Stimulated activated naive CD4-positive, alpha-beta T cell treated with Interleukin-2 at 50 U/mL for 16 hours (primary cell): ENCODE measurements at regions not wholly inside any gene's neighbourhood (a gene's known extent, or its start where the extent isn't known, plus 50 kb on each side); places are given as distances from the start of the nearest gene placed in this dataset.
"Not testable (repeated sequence)": the region's sequence is repeated elsewhere in the genome, so short reads cannot be mapped to it uniquely, and the experiment has no call there.

Source experiments
- DNase-seq: peaks from one replicate; lab custom pipeline; 2025; lab: John Stamatoyannopoulos, UW

- DNase-seq = no peak
These were observed 84.2 kb upstream of the FGGY start for GRCh38 chr1:59212706-59213105.

- no peak for DNase-seq
These were observed 82.4 kb upstream of the FGGY start for GRCh38 chr1:59214248-59215208.

GRCh38 chr1:59215766-59216291 lies 81.1 kb upstream of the FGGY start:
- no peak for DNase-seq

- DNase-seq = not testable (repeated sequence)
These were observed 79.5 kb upstream of the FGGY start for GRCh38 chr1:59217439-59217838.

GRCh38 chr1:59218521-59219236 lies 78.2 kb upstream of the FGGY start:
- DNase-seq = no peak

GRCh38 chr1:59219916-59220315 lies 77.0 kb upstream of the FGGY start:
- no peak for DNase-seq

- no peak for DNase-seq
These were observed 76.5 kb upstream of the FGGY start for GRCh38 chr1:59220356-59220755.

- no peak for DNase-seq
These were observed 73.7 kb upstream of the FGGY start for GRCh38 chr1:59223198-59223597.

- DNase-seq = no peak
These were observed 72.8 kb upstream of the FGGY start for GRCh38 chr1:59223989-59224634.

- no peak for DNase-seq
These were observed 71.1 kb upstream of the FGGY start for GRCh38 chr1:59225594-59226316.

- no peak for DNase-seq
These were observed 67.8 kb upstream of the FGGY start for GRCh38 chr1:59229138-59229537.

- no peak for DNase-seq
These were observed 66.3 kb upstream of the FGGY start for GRCh38 chr1:59230622-59231021.

- no peak for DNase-seq
These were observed 64.7 kb upstream of the FGGY start for GRCh38 chr1:59232216-59232615.

GRCh38 chr1:59233444-59233843 lies 63.5 kb upstream of the FGGY start:
- no peak for DNase-seq

GRCh38 chr1:59236721-59237545 lies 60.0 kb upstream of the FGGY start:
- no peak for DNase-seq

- no peak for DNase-seq
These were observed 59.0 kb upstream of the FGGY start for GRCh38 chr1:59237900-59238299.

GRCh38 chr1:59238333-59238934 lies 58.5 kb upstream of the FGGY start:
- no peak for DNase-seq

GRCh38 chr1:59238993-59239392 lies 57.9 kb upstream of the FGGY start:
- DNase-seq = no peak

GRCh38 chr1:59241909-59242308 lies 55.0 kb upstream of the FGGY start:
- no peak for DNase-seq

GRCh38 chr1:59242370-59242769 lies 54.5 kb upstream of the FGGY start:
- no peak for DNase-seq
